Neural cell (in vitro differentiated cells): ENCODE measurements at regions not wholly inside any gene's neighbourhood (a gene's known extent, or its start where the extent isn't known, plus 50 kb on each side); places are given as distances from the start of the nearest gene placed in this dataset.

Source experiments
- CTCF ChIP-seq: fragments of 450-650 bp; IDR thresholded peaks from 2 replicates; pipeline ENCODE4 v1.5.1; 2014; ENCODE audit warnings: antibody characterized with exemption, mild to moderate bottlenecking, moderate library complexity; ENCODE audit not compliant: poor library complexity, severe bottlenecking
- EP300 ChIP-seq: fragments of 450-650 bp; conservative IDR thresholded peaks from 2 replicates; pipeline ENCODE4 v1.6.1; 2014; ENCODE audit warnings: antibody characterized with exemption, mild to moderate bottlenecking, moderate library complexity; ENCODE audit not compliant: poor library complexity, severe bottlenecking
- EZH2 ChIP-seq: fragments of 200-600, 300-800 bp; shearing (Covaris generic), sonication (generic); IDR thresholded peaks from 2 replicates; pipeline ENCODE4 v1.6.1; 2014; ENCODE audit warnings: antibody characterized with exemption, low read length, borderline replicate concordance, mild to moderate bottlenecking; ENCODE audit not compliant: insufficient read depth, poor library complexity, severe bottlenecking
- POLR2AphosphoS5 ChIP-seq: IDR thresholded peaks from 2 replicates; pipeline ENCODE4 v1.6.1; 2012
- REST ChIP-seq: IDR thresholded peaks from 2 replicates; pipeline ENCODE4 v1.6.1; 2012; ENCODE audit warnings: borderline replicate concordance
- SMC3 ChIP-seq: fragments of 450-650 bp; conservative IDR thresholded peaks from 2 replicates; pipeline ENCODE4 v1.6.1; 2014; ENCODE audit warnings: antibody characterized with exemption, mild to moderate bottlenecking, moderate library complexity; ENCODE audit not compliant: poor library complexity
- TAF1 ChIP-seq: IDR thresholded peaks from 2 replicates; pipeline ENCODE4 v1.6.1; 2012; ENCODE audit warnings: low read depth

- TF ChIP-seq EZH2 (no peak), POLR2AphosphoS5 (no peak), CTCF (no peak), EP300 (no peak), SMC3 (no peak), TAF1 (no peak), REST (no peak)
Observed at GRCh38 chr7:46058086-46058823, 137.2 kb upstream of the IGFBP3 start.
